SKM-1 (cell line): ENCODE measurements at regions not wholly inside any gene's neighbourhood (a gene's known extent, or its start where the extent isn't known, plus 50 kb on each side); places are given as distances from the start of the nearest gene placed in this dataset.

Source experiments
- DNase-seq: peaks from one replicate; lab custom pipeline; 2025; ENCODE audit not compliant: unreplicated experiment; lab: John Stamatoyannopoulos, UW

DNA sequence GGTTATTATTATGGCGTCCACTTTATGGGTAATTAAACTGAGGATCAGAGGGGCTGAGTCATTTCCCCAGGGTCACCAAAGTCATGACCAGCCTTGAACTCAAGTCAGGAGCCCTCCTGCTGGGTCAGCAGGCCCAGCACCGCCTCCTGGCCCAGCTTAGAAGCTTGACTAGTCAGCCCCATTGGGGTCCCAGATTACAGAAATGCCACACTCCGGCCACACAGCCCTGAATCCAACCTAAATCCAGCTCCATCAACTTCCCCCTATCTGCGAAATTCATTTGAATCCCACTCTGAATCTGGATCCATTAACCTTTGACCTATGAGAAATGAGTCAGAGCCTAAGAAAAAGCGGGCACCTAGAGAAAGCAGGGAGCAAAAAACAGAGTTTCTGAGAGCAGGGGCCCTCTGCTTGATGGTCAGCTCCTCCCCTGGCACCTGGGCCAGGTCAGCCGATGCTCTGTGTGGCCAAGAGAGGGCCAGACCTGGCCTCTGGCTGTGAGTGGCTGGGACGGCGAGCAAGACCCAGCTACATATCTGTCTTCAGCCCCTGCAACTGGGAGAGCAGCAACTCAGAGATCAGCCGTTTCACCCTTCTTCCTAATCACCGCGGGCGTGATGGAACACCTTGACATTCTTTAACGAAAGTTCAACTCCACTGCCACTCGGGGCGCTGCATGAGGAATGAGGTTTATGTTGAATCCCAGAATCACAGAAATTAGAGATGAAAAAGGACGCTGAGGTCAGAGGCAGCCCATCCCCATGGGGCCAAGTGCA lies 196.1 kb downstream of the TRIM29 start:
- no peak for DNase-seq

DNA sequence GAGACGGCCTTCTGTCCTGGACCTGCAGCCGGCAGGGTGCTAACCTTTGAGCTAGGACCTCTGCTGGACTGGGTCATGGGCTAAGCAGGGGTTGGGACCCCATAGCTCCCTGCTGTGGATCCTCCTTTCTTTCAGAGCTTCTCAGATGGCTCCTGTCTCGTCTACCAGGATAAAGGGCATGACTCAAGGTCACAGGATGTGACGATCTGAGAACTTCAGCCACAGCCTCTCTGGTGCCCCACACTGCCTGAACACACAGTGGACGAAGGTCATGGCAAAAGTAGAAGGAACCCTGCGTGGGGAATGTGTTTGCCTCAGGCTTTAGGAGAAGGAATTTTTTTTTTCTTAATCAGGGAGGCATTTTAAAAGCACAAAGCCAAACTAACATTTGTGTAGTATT lies 196.7 kb downstream of the TRIM29 start:
- DNase-seq = no peak

DNA sequence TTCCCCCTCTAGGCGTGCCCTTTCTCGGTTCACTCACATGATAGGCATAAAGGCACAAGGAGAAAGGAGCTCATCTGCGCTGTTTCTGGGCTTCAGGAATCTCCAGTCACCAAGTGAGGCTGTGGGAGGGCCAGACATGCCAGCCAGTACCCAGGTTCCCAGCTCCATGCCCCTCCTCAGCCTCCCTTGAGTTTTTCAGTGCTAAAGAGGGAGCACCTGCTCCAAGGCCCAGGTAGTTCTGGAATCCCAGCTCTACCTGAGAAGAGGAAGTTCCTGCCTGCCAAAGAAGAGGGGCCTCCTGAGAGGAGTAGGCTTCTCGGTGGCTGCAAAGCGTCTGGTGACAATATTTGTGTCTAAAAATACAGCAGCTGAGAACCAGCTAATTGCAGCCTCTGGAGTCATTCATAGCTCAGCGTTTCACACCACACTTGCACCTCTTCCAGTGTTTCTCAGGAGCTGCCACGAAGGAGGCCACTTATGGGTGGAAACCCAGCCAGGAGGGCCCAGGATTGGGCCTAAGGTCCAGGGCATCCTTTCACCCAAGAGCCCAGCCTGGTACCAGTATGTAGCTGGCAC lies 197.4 kb downstream of the TRIM29 start:
- DNase-seq = no peak

DNA sequence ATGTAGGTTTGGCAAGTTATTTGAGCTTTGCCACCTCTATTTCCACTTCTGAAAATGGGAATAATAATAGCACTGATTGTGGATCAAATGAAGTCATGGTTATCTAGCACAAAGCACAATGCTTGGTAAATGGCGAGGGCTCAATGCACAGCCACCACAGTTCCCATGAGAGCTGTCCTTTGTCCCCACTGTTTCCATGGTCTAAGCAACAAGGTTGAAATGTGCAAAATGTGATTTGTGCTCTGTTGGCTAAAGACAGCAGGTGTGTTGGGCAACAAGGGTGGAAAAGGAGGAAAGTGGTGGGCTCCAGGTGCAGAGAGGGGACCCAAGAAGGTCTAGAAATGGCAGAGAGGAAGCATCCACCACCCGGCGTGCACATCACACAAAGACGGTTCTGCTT lies 200.5 kb downstream of the TRIM29 start:
- no peak for DNase-seq

DNA sequence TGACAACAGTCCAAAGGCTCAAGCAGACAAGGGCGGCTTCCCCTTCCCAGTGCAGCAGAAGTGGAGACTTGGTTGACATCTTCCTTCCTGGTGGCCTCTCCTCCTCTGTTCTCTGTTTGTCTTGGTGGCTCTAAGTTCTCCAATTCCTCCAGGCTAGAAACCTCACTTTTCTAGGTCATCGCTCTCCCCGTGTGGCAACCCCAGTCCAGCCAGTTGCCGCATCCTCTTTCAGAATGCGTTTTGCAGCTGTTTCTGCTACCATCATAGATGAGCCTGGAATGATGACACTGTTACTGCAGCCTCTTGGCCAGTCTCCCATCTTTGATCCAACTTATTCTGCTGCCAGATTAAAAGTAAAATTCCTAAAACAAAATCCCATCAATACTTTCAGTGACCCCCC lies 201.5 kb downstream of the TRIM29 start:
- peak; percentile 61 for DNase-seq

DNA sequence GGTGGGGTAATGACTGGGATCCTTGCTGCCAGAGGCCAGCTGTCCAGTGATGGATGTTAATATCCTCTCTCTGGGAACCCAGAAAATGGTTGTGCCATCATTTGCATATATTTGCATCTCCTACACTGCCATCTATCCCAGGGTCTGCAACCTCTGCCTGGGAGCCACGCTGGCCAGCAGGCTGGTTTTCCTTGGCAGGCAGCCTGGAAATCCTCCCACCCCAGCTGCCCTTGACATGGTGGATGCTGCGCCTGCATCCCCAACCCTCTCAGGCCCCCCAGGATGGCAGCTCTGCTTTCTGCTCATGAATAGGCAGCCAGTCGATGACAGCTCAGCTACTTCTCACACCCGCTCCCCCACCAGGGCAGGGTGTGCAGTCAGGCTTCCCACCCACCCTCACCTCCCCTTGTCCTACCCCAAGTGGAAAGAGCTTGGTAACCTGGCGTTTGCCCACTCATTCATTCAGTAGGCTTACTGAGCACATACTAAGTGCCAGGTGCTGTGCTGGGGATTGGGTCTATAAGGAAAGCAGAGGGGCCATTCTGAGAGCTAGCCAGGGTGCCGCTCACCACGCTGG lies 202.5 kb downstream of the TRIM29 start:
- DNase-seq = no peak

DNA sequence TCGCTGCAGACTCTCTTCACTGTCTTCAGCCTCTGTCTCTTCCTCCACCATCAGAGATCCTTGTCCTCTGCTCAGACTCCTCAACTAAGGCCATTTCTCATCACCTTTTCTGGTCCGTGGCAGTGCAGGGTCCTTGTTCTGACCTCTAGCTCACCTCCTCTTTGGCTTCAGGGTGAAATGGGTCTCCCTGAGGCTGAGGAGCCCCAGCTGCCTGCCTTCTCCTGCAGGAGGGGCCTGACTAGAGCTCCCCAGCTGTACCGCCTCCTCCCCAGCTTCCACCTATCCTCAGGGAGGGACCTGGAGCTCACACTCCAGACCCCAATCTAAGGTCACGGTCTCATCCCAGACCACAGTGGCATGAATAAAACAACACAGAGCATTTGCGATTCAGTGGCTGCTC lies 203.0 kb downstream of the TRIM29 start:
- no peak for DNase-seq

DNA sequence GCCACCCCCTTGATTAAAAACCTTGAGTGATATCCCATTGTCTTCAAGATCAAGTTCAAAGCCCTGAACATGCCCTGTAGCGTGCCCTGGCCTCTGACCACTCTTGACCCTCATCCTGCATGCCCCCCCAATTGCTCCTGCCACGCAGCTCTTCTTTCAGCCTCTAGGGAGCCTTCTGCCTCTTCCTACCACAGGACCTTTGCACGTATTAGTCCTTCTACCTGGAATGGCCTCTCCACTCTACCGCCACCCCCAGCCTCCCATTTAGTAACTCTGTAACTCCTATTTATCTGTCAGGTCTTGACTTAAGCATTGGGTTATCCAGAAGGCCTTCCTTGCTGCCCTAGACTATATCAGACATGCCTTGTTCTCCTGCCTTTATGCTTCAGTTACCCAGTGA lies 203.6 kb downstream of the TRIM29 start:
- no peak for DNase-seq

DNA sequence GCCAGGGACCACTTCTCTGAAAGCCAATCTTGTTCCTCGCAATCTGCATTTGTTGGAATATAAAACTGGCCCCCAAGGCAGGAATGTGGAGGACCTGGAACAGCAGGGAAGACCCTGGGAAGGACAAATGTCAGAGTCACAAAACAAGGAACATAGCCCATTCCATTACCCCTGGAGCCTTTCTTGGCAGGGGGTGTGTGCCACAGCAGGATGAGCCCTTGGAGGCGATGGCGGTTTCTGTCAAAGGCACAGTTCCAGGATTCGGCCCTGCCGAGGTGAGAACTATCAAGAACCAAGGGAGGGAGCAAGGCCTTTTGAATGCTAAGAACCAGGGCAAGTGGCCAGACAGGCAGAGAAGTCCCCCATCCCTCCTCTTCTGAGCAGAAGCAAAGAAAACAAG lies 204.3 kb downstream of the TRIM29 start:
- DNase-seq = no peak

DNA sequence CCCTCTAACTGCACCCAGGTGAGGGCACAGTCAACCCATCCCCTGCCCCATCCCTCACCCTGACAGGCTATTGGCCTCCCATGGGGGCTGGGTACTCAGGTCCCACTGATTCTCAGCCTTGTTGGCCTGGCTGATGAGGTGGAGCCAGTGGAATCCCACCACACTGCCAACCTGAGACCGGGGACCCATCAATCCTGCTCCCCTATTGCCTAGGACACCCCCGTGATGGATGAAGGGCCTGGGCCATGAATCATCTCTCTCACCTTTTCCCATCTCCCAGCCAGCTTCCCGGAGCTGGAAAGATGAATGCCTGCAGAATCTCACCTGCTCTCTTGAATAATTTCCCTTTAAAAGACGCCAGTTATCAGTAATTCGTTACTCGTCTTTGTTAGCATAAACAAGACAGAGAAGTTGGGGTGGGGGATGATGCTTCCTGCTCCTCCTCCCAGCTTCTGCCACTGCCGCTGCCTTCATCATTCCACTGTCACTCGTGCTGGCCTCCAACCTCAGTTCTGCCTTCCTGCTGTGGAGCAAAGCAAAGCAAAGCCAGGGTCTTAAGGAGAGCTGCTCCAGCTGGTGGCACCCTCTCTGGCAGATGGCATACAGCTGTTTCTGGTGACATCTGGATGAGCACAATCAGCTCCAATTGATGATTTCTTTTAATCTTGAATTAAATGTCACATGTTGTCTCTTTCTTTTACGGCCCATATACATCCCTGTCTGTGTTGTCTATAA lies 204.0 kb upstream of the NECTIN1 start:
- DNase-seq = no peak

DNA sequence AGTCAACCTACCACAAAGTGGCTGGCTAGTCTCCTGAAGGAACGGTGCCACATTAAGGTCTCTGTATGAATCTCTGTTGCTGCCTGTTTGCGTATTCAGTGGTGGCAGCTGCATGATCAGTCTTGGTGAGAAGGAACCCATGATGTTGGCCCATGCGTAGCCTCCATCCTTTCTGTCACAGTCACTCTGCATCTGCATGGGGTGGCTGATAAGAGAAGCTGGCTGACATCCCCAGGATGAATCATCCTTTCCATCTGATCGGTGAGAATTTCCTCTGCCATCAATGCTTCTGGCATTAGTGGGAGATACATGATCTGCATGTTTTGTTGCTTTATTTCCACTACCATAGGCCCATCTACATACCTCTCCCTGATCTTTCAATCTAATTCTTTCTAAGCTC lies 199.0 kb upstream of the NECTIN1 start:
- DNase-seq = no peak

DNA sequence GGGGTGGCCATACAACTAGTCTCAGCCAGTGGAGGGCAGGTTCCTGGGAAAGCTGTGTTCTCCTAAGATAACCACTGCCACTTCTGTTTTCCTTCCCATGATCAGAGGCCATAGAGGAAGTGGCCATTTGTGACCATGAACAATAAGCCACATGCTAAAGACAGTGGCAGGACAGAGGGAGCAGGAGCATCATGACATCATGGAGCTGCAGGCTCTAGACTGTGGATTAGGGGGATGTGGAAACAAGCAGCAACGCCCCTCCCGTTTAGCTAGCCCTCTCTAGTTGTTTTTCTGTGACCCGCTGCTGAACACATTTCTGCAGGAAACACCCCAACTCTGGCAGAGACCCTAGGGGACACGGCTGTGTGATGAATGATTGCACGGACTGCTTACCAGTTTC lies 195.0 kb upstream of the NECTIN1 start:
- no peak for DNase-seq

DNA sequence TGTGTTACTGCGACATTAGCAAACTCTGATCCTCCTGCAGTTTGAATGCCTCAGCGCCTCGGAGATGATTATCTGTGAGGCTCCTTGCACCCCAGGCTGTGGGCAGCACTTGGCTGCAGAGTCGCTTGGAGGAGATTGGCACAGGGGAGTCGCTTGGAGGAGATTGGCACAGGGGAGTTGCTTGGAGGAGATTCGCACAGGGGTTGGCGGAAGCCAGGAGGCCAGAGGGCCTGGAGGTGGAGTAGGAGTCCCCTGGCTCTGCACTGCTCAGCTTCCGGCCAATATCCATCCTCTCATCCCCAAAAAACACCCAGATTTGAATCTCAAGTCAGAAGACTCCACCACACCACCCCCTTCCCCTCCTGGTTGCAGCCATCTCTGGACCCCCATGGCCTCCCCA lies 192.6 kb upstream of the NECTIN1 start:
- DNase-seq = no peak

DNA sequence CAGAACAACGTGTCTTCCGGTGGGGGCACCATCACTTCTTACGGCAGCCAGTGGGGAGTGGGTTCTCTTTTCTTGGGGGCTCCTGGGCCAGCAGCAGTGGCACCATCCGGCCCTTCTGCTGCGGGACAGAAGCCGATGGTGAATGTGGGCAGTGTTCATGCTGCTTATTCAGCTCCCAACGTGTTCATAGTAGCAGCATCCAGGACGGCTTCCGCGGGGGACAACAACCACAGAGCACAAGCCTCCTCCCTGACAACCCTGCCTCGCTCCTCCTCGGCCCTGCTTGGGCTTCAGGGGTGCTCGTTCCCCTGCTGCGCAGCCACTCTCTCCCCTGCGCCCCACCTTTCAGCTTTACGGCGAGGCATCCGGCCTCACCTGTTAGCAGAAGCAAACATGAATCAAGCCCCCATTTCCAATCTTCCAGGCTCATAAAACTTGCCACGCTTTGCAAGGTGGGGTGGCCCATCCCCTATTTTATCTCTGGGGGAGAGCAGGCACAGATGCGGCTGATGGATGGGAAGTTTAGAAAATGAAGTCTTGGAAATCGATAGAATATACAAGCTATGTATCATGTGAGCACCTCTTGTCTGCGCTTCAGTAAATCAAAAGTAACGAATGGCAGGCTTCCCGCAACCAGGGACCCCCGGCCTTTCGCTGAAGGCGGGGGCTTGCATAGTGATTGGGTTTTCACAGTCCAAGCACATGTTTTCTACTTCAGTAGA lies 191.8 kb upstream of the NECTIN1 start:
- DNase-seq = no peak

DNA sequence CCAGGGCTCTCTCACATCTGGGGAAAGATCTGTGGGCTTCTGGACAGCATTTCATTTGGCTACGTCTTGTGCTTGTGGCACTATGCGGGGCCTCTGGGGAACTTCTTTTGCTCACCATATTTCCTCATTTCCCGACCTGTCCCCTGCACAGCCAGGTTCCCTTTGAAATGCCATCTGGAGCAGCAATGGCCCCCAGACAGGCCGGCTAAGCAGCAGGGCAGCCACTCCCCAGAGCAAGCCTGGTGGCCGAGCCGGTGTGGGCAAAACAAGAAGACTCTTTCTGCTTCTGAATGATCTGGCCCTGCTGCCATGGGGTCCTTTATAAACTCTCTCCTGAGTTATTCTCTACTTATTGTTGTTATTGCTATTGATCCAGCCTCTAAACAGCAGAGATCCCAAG lies 190.7 kb upstream of the NECTIN1 start:
- DNase-seq = no peak

DNA sequence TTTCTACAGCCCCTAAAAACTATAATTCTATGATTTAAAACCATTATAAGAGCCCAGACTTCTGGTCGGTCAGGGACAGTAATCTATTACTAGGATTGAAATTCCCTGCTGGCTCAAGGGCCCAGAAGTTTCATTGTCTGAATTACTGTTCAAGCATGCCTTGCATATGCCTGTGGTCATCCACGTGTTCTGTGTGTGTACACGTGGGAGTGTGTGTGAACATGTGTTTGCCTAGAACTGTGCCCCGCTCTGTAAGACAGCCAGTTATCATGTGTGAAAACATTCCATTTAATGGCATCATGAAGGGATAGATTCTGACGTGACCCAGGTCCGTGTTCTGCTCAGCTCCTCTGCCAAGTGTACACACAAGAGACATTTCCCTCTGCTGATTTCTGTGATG lies 189.3 kb upstream of the NECTIN1 start:
- no peak for DNase-seq

DNA sequence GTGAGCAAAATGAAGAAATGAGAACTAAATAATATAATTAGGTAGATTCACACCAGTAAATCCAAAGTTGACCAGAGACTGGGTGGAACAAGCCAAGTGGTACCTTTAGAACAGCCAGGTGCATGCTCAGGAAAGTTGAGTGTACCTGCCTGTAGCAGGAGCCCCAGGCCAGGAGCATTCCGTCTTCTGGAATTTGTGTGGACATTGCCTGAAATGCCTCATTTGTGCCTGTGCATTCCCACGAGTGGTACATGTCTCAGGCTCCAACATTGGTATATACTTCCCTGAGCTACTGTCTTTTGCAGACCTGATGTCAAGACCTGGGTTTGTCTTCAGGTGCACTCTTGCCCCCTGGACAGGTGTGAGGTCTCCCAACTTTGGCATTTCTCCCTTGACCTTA lies 187.6 kb upstream of the NECTIN1 start:
- DNase-seq = no peak

DNA sequence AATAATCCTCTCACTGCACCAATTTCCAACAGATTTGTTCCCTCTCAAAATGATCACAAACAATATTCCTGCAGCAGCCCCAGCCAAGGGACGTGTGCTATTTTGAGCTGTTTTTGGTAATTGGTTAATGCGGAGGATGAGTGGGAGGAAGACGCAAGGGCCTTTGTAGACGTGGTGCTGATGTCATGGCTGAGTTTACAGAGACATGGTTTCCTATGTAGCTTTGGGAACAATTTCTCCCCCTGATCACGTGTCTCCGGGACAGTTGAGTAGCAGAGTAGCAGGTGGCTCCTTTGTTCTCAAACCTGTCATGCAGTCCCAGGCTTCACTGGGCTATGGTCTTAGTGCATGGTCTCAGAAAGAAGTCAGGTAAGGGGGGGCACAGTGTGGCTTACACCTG lies 183.2 kb upstream of the NECTIN1 start:
- DNase-seq = no peak

DNA sequence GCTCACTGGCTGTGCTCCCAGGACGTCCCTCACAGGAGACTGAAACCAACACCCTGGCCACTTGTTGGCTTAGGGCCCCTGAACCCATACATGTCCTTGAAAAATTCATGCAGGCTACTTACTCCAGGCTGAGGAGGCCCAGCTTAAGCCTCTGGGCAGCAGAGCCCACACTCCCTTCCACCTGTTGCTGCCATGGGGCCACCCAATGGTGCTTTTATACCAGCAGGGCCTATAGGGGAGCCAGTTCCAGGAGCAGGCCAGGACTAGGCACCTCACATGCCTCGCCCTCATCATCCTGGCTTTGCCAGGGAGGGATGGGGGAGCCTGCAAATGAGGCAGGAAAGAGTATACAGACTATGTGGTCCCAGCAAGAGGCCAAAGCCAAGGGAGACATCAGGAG lies 181.7 kb upstream of the NECTIN1 start:
- no peak for DNase-seq

DNA sequence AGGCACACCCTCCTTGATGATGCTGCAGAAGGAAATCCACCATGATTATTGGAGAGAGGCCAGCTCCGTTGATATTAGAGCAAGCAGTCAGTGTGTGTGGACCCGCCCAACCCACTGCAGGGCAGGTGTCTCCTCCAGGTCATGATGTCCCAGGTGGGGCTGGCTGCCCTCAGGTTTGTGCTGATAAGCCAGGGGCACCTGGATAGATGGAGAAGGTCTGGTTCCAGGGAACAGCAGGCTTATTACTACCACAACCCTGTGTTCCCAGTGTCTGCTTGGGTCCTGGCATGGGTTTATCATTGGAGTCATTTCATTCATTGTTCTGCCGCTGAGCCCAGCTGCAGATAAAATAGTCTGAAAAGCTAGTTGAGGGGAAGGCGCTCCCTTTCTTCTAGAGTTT lies 181.1 kb upstream of the NECTIN1 start:
- no peak for DNase-seq

DNA sequence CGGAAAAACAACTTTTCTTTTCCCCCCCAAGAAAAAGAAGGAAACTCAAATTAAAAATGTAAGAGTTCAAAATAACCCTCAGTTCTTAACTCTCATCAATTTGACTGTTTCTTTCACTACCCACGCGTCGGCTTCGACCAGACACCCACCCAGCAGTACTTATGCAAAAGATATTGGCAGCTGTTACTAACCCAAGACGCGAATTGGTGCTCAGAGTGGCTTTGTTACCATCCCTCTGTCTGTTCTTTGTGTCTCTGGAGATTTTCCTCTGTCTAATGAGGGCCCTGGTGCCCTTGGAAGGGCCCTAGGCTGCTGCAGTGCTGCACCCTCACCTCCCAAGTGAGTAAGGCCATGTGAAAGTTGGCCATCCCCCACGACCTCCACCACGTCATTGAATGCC lies 180.5 kb upstream of the NECTIN1 start:
- no peak for DNase-seq
